ENCODE measurements at regions not wholly inside any gene's neighbourhood (a gene's known extent, or its start where the extent isn't known, plus 50 kb on each side); places are given as distances from the start of the nearest gene placed in this dataset.

GRCh38 chr16:88316941-88317612, 65.7 kb upstream of the ZNF469 start:
- no peaks in the 10 kb centered on the region for H3K9me3 ChIP-seq
- no peaks in the 10 kb centered on the region for H3K27me3 ChIP-seq
- H3K4me3 ChIP-seq (ENCODE audit: low read depth in 1 of 2, low read length in 1 of 2): no peak overlapping the region
- H3K36me3 ChIP-seq: no peaks in the 10 kb centered on the region
- no peak for TF ChIP-seq CTCF (IDR thresholded peaks at IDR 0.05)
- H3K27ac ChIP-seq: no peak overlapping the region
- H3K4me1 ChIP-seq (ENCODE audit: control insufficient read depth in 1 of 2, insufficient read depth in 1 of 2, low read depth in 1 of 2, low read length in 1 of 2): no peaks in the 10 kb centered on the region

DNA sequence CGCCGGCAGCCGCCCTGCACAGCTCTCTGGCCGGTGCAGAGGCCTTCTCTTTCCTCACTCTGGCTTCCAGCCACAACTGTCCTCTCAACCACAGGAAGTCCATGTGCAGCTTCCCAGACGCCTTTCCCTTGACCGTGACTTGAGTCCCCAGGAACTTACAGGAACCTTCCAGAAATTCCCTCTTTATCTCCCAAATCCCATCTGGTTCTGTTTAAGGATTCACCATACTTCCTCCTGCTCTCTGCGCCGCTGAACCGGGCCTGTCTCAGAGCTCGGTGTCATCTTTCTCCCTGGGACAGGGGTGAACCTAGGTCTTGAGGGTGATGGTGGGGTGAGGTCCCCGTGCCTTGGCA, 65.2 kb upstream of the ZNF469 start:
- Histone ChIP-seq H3K9me3 (no peaks in the 10 kb centered on the region), H3K27me3 (no peaks in the 10 kb centered on the region), H3K4me3 (ENCODE audit: low read depth in 1 of 2, low read length in 1 of 2) (no peak overlapping the region), H3K27ac (no peak overlapping the region), H3K4me1 (ENCODE audit: control insufficient read depth in 1 of 2, insufficient read depth in 1 of 2, low read depth in 1 of 2, low read length in 1 of 2) (no peaks in the 10 kb centered on the region), H3K36me3 (no peaks in the 10 kb centered on the region)
- no peak for TF ChIP-seq CTCF (IDR thresholded peaks at IDR 0.05)

DNA sequence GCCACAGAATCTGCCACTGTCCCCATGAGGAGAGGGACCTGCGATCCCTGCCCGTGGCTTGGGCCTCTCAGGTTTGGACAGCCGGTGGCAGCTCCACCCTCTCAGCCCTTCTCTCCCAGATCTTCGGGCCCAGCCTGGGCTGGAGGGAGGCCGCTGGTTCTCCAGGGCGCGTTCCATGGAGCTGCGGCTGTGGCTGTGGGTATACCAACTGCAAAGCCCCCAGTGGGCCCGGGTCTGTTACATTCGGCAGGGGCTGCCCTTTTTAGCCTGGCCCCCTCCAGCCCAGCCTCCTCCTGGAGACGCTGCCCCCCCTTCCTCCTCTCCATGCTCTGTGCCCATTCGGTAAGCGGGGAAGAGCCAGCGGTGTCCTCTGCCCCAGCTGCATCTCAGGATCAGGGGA, 64.7 kb upstream of the ZNF469 start:
- Histone ChIP-seq H3K36me3 (no peaks in the 10 kb centered on the region), H3K9me3 (no peaks in the 10 kb centered on the region), H3K4me3 (ENCODE audit: low read depth in 1 of 2, low read length in 1 of 2) (no peak overlapping the region), H3K27me3 (no peaks in the 10 kb centered on the region), H3K27ac (no peak overlapping the region), H3K4me1 (ENCODE audit: control insufficient read depth in 1 of 2, insufficient read depth in 1 of 2, low read depth in 1 of 2, low read length in 1 of 2) (no peaks in the 10 kb centered on the region)
- no peak for TF ChIP-seq CTCF (IDR thresholded peaks at IDR 0.05)

DNA sequence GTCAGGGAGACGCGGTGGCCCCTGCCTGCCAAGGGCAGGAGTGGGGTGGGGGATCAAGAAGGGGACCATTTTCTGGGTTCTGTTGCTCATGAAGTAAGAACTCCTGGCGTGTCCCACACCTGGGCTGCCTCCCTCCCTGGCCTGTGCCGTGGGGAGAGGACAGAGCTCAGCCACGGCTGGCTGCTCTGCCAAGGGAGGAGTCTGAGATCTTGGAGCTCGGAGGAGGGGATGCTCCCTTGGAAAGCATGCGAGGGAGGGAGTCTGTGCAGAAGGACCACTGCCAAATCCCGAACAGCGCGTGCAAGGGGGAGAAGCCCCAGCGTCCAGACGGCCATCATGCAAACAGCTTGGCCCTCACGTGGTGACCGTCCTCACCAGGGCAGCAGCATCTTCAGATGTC, 64.2 kb upstream of the ZNF469 start:
- H3K36me3 ChIP-seq: no peaks in the 10 kb centered on the region
- no peak overlapping the region for H3K4me3 ChIP-seq (ENCODE audit: low read depth in 1 of 2, low read length in 1 of 2)
- H3K27me3 ChIP-seq: no peaks in the 10 kb centered on the region
- no peak overlapping the region for H3K27ac ChIP-seq
- H3K4me1 ChIP-seq (ENCODE audit: control insufficient read depth in 1 of 2, insufficient read depth in 1 of 2, low read depth in 1 of 2, low read length in 1 of 2): no peaks in the 10 kb centered on the region
- TF ChIP-seq CTCF (IDR thresholded peaks at IDR 0.05): no peak
- H3K9me3 ChIP-seq: no peaks in the 10 kb centered on the region

GRCh38 chr16:88319116-88319965, 63.4 kb upstream of the ZNF469 start:
- H3K4me1 ChIP-seq (ENCODE audit: control insufficient read depth in 1 of 2, insufficient read depth in 1 of 2, low read depth in 1 of 2, low read length in 1 of 2): no peaks in the 10 kb centered on the region
- H3K9me3 ChIP-seq: no peaks in the 10 kb centered on the region

More at GRCh38 chr16:88319116-88319965, 63.4 kb upstream of the ZNF469 start:
- Histone ChIP-seq H3K27me3 (no peaks in the 10 kb centered on the region), H3K36me3 (no peaks in the 10 kb centered on the region), H3K27ac (no peak overlapping the region), H3K4me3 (ENCODE audit: low read depth in 1 of 2, low read length in 1 of 2) (no peak overlapping the region)
- TF ChIP-seq CTCF (IDR thresholded peaks at IDR 0.05): no peak

All from neutrophil (primary cell).